GM20000 (cell line): ENCODE measurements at regions not wholly inside any gene's neighbourhood (a gene's known extent, or its start where the extent isn't known, plus 50 kb on each side); places are given as distances from the start of the nearest gene placed in this dataset.

ENCODE experiments used
- DNase-seq: peaks from one replicate; pipeline ENCODE4 v3.0.0; 2012; ENCODE audit warnings: low spot score
- TF ChIP-seq, protein P1 (sequence below): IDR thresholded peaks from 2 replicates; pipeline ENCODE4 v1.5.1; 2012; ENCODE audit warnings: mild to moderate bottlenecking, control low read depth; ENCODE audit errors: extremely low read depth, missing control alignments

DNA sequence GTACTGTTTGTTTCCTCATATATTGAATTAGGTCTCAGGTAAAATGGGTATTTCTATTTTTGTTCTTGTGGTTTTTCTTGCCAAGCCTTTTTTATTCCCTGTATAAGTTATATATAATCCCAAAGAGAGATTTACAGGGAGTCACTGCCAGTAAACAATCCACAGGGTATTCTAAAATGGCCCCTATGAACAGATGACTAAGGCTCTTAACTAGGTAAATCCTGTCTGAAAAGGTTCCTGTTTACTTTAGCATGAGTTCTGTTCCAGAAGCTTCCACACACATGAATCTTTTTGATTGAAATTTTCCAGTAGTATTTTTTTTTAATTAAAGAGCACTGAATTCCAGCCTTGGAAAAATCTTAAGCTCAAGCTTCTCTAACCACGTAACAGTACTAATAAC lies 552.8 kb upstream of the CCDC179 start:
- TF ChIP-seq, protein P1, sequence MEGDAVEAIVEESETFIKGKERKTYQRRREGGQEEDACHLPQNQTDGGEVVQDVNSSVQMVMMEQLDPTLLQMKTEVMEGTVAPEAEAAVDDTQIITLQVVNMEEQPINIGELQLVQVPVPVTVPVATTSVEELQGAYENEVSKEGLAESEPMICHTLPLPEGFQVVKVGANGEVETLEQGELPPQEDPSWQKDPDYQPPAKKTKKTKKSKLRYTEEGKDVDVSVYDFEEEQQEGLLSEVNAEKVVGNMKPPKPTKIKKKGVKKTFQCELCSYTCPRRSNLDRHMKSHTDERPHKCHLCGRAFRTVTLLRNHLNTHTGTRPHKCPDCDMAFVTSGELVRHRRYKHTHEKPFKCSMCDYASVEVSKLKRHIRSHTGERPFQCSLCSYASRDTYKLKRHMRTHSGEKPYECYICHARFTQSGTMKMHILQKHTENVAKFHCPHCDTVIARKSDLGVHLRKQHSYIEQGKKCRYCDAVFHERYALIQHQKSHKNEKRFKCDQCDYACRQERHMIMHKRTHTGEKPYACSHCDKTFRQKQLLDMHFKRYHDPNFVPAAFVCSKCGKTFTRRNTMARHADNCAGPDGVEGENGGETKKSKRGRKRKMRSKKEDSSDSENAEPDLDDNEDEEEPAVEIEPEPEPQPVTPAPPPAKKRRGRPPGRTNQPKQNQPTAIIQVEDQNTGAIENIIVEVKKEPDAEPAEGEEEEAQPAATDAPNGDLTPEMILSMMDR, result no peak
- DNase-seq, result no peak

DNA sequence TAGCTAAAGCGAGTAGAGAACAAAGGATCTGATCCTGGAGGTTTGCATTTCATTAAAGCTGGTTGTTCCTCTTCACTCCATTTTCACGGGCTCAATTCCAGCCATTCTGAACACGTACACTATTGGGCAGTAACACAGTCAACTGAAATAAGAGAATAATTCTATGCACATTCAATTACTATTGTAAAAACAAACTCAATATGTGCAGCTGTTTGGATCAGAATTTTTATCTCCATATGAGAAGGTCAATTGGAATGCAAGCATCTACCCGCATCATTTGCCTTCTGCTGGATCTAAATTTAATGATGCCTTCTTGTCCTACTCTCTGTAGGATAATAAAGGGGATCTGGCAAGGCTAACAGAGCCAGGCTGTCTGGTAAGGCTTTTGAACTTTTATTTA lies 562.8 kb upstream of the CCDC179 start:
- no peak for DNase-seq
- TF ChIP-seq, protein P1, result no peak

DNA sequence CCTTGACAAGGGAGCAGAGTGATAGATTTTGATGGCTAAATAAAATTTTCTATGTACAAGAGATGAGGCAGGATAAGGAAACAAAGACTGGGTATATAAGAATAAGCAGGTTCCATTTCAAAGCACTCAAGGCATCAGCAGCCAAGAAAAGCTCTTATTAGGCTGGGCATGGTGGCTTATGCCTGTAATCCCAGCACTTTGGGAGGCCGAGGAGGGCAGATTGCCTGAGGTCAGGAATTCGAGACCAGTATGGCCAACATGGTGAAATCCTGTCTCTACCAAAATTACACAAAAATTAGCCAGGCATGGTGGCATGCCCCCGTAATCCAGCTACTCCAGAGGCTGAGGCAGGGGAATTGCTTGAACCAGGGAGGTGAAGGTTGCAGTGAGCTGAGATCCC lies 563.4 kb upstream of the CCDC179 start:
- TF ChIP-seq, protein P1, result no peak
- DNase-seq, result no peak

DNA sequence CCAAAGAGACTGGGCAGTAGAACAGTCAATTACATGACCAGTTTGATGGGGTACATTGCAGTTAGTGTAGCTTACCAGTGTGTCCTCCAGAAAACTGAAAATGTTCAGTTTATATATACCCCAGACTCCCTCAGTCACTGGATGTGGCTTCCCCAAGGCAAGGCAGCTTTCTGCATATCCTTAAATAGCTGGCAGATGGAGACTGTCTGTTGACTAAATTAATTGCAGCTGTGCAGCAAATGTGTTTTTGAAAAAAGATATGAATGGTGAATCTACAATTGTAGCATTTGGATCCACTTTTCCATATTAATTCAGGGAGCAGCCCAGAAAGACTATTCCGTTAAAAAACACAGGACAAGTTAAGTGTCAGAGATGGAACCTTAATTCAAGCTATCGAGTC lies 565.1 kb upstream of the CCDC179 start:
- no peak for DNase-seq

DNA sequence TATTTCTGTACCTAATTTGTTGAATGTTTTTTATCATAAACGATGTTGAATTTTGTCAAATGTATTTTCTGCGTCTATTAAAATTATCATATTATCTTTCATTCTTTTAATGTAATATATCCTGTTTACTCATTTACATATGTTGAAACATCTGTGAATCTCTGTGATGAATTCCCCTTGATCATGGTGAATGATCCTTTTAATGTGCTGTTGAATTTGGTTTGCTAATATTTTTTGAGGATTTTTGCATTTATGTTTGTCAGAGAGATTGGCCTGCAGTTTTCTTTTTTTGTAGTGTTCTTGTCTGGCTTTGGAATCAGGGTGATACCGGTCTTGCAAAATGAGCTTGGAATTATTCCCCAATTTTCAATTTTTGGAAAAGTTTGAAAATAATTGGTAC lies 569.3 kb upstream of the CCDC179 start:
- TF ChIP-seq, protein P1, result no peak
- DNase-seq, result no peak

More for the DNA sequence above, 565.1 kb upstream of the CCDC179 start:
- TF ChIP-seq, protein P1, result no peak

DNA sequence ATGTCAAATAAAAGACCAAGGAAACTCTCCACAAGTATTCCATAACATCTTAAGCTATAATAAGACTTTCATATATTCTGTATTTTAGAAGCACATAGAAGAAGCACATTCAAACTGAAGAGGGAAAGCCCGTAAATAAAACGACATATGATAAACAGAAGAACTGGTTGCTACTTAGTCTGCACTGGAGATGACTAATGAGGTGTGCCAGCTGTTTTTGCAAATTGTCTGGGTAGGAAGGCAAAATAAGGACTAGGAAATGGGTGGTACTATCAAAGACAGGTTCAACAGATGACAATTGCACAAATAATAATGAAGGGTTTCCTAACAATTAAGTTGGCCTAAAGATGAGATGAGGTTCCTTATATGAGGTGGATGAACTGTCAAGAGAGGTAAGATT lies 593.2 kb upstream of the CCDC179 start:
- no peak for DNase-seq
- TF ChIP-seq, protein P1, result no peak

DNA sequence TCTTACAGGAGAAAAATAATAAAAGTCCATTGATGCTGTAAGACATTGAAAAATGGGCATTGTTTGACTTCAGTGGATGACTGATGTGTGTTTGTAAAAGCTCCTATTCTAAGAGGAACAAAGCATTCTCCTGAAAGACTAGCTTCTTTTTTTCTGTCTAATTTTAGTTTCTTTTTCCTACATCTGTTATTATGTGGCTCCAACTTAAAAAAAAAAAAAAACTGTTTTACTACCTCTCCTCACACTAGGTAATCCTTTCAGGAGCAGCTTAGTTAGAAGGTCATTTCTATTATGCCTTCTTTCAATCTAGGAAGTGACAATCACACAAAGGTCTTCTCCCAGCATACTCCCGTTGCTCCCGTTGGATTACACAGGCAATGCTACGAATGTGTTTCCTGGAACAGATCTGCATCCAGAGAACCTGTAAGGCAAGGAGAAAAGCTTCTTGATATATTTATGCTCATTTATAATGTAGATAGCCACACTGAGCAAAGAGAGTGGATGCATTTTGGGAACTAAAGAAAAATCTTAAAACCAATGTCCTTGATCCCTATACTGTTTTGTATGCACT lies 595.1 kb upstream of the CCDC179 start:
- TF ChIP-seq, protein P1, result no peak
- DNase-seq, result no peak
